ENCODE measurements at regions not wholly inside any gene's neighbourhood (a gene's known extent, or its start where the extent isn't known, plus 50 kb on each side); places are given as distances from the start of the nearest gene placed in this dataset.

- ATAC-seq (no peak), DNase-seq (no peak)
- Mint-ChIP-seq H3K27me3 (ENCODE audit: low read depth in 2 of 2) (no peaks in the 10 kb centered on the region), H3K4me3 (no peak overlapping the region), H3K27ac (no peak overlapping the region), H3K36me3 (peaks cover 19% of the 10 kb centered on the region), H3K9me3 (peaks cover 11 to 20% of the 10 kb centered on the region in 2 donors), H3K4me1 (no peaks in the 10 kb centered on the region)
- TF ChIP-seq, protein P1, sequence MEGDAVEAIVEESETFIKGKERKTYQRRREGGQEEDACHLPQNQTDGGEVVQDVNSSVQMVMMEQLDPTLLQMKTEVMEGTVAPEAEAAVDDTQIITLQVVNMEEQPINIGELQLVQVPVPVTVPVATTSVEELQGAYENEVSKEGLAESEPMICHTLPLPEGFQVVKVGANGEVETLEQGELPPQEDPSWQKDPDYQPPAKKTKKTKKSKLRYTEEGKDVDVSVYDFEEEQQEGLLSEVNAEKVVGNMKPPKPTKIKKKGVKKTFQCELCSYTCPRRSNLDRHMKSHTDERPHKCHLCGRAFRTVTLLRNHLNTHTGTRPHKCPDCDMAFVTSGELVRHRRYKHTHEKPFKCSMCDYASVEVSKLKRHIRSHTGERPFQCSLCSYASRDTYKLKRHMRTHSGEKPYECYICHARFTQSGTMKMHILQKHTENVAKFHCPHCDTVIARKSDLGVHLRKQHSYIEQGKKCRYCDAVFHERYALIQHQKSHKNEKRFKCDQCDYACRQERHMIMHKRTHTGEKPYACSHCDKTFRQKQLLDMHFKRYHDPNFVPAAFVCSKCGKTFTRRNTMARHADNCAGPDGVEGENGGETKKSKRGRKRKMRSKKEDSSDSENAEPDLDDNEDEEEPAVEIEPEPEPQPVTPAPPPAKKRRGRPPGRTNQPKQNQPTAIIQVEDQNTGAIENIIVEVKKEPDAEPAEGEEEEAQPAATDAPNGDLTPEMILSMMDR (IDR thresholded peaks at IDR 0.05): no peak
- Histone ChIP-seq H3K9me3 (ENCODE audit: control insufficient read depth, insufficient read depth, low read length) (no peaks in the 10 kb centered on the region), H3K4me3 (ENCODE audit: low read length) (no peak overlapping the region), H3K27me3 (ENCODE audit: control insufficient read depth, insufficient read depth, low read length) (no peaks in the 10 kb centered on the region), H3K27ac (ENCODE audit: low read length) (no peak overlapping the region), H3K4me1 (ENCODE audit: control insufficient read depth, insufficient read depth, low read length) (no peaks in the 10 kb centered on the region), H3K36me3 (ENCODE audit: control insufficient read depth, insufficient read depth, low read length) (no peaks in the 10 kb centered on the region)
- intact Hi-C loops (cut with micrococcal nuclease): no loop called here
- WGBS (ENCODE audit: insufficient coverage): 6% methylated on average over 1 of the region's 1 CpG
Observed at GRCh38 chr11:41786087-41786486, 326.6 kb upstream of the LRRC4C start.

DNA sequence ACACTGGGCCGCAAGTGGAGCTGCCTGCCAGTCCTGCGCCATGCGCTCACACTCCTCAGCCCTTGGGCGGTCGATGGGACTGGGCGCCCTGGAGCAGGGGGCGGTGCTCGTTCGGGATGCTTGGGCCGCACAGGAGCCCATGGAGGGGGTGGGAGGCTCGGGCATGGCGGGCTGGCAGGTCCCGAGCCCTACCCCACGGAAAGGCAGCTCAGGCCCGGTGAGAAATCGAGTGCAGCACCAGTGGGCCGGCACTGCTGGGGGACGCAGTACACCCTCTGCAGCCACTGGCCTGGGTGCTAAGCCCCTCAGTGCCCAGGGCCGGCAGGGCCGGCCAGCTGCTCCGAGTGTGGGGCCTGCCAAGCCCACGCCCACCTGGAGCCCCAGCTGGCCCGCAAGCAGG is 328.7 kb upstream of the LRRC4C start:
- intact Hi-C loops (cut with micrococcal nuclease): no loop called here
- TF ChIP-seq, protein P1 (IDR thresholded peaks at IDR 0.05): no peak
- Mint-ChIP-seq H3K27me3 (ENCODE audit: low read depth in 2 of 2) (no peaks in the 10 kb centered on the region), H3K27ac (no peak overlapping the region), H3K9me3 (peaks cover 15 to 20% of the 10 kb centered on the region in 2 donors), H3K36me3 (peaks cover 14% of the 10 kb centered on the region), H3K4me1 (no peaks in the 10 kb centered on the region), H3K4me3 (no peak overlapping the region)
- H3K36me3 ChIP-seq (ENCODE audit: control insufficient read depth, insufficient read depth, low read length): no peaks in the 10 kb centered on the region
- no peak for DNase-seq
- no peak overlapping the region for H3K27ac ChIP-seq (ENCODE audit: low read length)
- no peak overlapping the region for H3K4me3 ChIP-seq (ENCODE audit: low read length)
- no peaks in the 10 kb centered on the region for H3K27me3 ChIP-seq (ENCODE audit: control insufficient read depth, insufficient read depth, low read length)
- peaks cover 12% of the 10 kb centered on the region for H3K9me3 ChIP-seq (ENCODE audit: control insufficient read depth, insufficient read depth, low read length)
- H3K4me1 ChIP-seq (ENCODE audit: control insufficient read depth, insufficient read depth, low read length): no peaks in the 10 kb centered on the region
- no peak for ATAC-seq
- 94% methylated on average over 23 of the region's 23 CpGs for WGBS (ENCODE audit: insufficient coverage)

DNA sequence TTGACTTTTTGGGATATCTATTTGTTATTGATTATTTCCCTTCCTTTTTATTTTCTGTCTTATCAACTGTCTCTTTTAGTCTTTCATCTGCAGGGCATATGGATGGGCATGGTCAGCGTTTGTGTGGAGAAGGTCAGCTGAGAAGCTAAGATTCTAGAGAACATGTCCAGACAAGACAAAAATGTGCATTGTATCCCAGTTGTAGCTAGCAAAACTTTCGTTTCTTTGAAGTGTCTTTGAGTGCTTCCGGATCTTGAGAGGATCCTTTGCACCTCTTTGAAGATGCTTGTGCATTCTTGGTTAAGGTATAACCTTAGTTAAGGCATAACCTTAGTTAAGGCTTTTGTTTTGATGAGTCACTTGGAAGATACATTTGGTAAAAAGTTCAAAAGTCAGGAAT is 329.9 kb upstream of the LRRC4C start:
- peaks cover 6% of the 10 kb centered on the region for H3K36me3 Mint-ChIP-seq
- intact Hi-C loops (cut with micrococcal nuclease): no loop called here
- Histone ChIP-seq H3K27me3 (ENCODE audit: control insufficient read depth, insufficient read depth, low read length) (no peaks in the 10 kb centered on the region), H3K27ac (ENCODE audit: low read length) (no peak overlapping the region), H3K4me3 (ENCODE audit: low read length) (no peak overlapping the region), H3K9me3 (ENCODE audit: control insufficient read depth, insufficient read depth, low read length) (peaks cover 12% of the 10 kb centered on the region), H3K4me1 (ENCODE audit: control insufficient read depth, insufficient read depth, low read length) (no peaks in the 10 kb centered on the region), H3K36me3 (ENCODE audit: control insufficient read depth, insufficient read depth, low read length) (no peaks in the 10 kb centered on the region)
- WGBS (ENCODE audit: insufficient coverage): 81% methylated on average over 3 of the region's 3 CpGs
- TF ChIP-seq, protein P1 (IDR thresholded peaks at IDR 0.05): no peak
- H3K4me1 Mint-ChIP-seq: no peaks in the 10 kb centered on the region
- H3K4me3 Mint-ChIP-seq: no peak overlapping the region
- ATAC-seq (no peak), DNase-seq (no peak)
- H3K9me3 Mint-ChIP-seq: peaks cover 12 to 20% of the 10 kb centered on the region in 2 donors
- H3K27ac Mint-ChIP-seq: no peak overlapping the region
- no peaks in the 10 kb centered on the region for H3K27me3 Mint-ChIP-seq (ENCODE audit: low read depth in 2 of 2)

GRCh38 chr11:41795004-41795403 is 335.6 kb upstream of the LRRC4C start:
- peaks cover 8 to 9% of the 10 kb centered on the region in 2 donors for H3K9me3 Mint-ChIP-seq
- no peaks in the 10 kb centered on the region for H3K27me3 ChIP-seq (ENCODE audit: control insufficient read depth, insufficient read depth, low read length)
- H3K27me3 Mint-ChIP-seq (ENCODE audit: low read depth in 2 of 2): no peaks in the 10 kb centered on the region
- no peaks in the 10 kb centered on the region for H3K4me1 ChIP-seq (ENCODE audit: control insufficient read depth, insufficient read depth, low read length)
- ATAC-seq (no peak), DNase-seq (no peak)
- 14% methylated on average over 1 of the region's 1 CpG for WGBS (ENCODE audit: insufficient coverage)
- no peaks in the 10 kb centered on the region for H3K4me1 Mint-ChIP-seq
- peaks cover 18% of the 10 kb centered on the region for H3K9me3 ChIP-seq (ENCODE audit: control insufficient read depth, insufficient read depth, low read length)
- intact Hi-C loops (cut with micrococcal nuclease): no loop called here
- H3K36me3 ChIP-seq (ENCODE audit: control insufficient read depth, insufficient read depth, low read length): no peaks in the 10 kb centered on the region
- no peak overlapping the region for H3K27ac Mint-ChIP-seq
- no peak overlapping the region for H3K4me3 Mint-ChIP-seq
- TF ChIP-seq, protein P1 (IDR thresholded peaks at IDR 0.05): no peak
- H3K36me3 Mint-ChIP-seq: no peaks in the 10 kb centered on the region
- no peak overlapping the region for H3K27ac ChIP-seq (ENCODE audit: low read length)
- no peak overlapping the region for H3K4me3 ChIP-seq (ENCODE audit: low read length)

Data from natural killer cell (primary cell).